Cardiac fibroblast (primary cell): ENCODE measurements at regions not wholly inside any gene's neighbourhood (a gene's known extent, or its start where the extent isn't known, plus 50 kb on each side); places are given as distances from the start of the nearest gene placed in this dataset.
"Not testable (repeated sequence)": the region's sequence is repeated elsewhere in the genome, so short reads cannot be mapped to it uniquely, and the experiment has no call there.

Source experiments
- DNase-seq, 2 donors: peaks; one replicate each; pipeline versions ENCODE4 v3.0.0 to v3.0.0-alpha.2; 2010; ENCODE audit warnings: low read depth in 2 of 2
- H3K4me3 ChIP-seq, 2 donors: replicated peaks in 1 of 2; 1 replicate in 1 of 2; 2 replicates in 1 of 2; pipeline ENCODE4 v1.5.1; 2011; ENCODE audit warnings: low read depth in 2 of 2, low read length in 2 of 2, mild to moderate bottlenecking in 2 of 2, moderate library complexity in 1 of 2
- TF ChIP-seq, protein P1 (sequence below): IDR thresholded peaks from one replicate; pipeline ENCODE4 v1.5.1; 2011; ENCODE audit warnings: low read depth, mild to moderate bottlenecking, low read length, inconsistent platforms

DNA sequence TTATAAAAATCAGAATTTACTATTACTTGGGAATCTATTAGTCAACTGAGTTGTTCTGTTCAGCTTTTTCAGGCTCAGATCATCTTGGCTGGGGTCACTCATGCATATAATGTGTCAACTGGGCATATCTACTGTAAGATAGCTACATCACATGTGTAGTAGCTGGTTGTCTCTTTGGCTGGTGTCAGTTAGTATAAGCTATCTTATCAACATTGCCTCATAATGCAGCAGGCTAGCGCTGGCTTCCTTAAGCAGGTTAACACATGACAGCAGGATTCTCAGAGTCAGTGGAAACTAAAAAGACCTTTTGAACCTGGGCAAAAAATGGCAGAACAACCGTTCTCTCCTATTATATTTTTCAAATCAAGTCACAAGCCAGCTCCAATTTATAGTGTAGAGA is 378.3 kb upstream of the PCDH10 start:
- H3K4me3 ChIP-seq, result no peak overlapping the region
- DNase-seq, result no peak
- TF ChIP-seq, protein P1, sequence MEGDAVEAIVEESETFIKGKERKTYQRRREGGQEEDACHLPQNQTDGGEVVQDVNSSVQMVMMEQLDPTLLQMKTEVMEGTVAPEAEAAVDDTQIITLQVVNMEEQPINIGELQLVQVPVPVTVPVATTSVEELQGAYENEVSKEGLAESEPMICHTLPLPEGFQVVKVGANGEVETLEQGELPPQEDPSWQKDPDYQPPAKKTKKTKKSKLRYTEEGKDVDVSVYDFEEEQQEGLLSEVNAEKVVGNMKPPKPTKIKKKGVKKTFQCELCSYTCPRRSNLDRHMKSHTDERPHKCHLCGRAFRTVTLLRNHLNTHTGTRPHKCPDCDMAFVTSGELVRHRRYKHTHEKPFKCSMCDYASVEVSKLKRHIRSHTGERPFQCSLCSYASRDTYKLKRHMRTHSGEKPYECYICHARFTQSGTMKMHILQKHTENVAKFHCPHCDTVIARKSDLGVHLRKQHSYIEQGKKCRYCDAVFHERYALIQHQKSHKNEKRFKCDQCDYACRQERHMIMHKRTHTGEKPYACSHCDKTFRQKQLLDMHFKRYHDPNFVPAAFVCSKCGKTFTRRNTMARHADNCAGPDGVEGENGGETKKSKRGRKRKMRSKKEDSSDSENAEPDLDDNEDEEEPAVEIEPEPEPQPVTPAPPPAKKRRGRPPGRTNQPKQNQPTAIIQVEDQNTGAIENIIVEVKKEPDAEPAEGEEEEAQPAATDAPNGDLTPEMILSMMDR, result no peak

DNA sequence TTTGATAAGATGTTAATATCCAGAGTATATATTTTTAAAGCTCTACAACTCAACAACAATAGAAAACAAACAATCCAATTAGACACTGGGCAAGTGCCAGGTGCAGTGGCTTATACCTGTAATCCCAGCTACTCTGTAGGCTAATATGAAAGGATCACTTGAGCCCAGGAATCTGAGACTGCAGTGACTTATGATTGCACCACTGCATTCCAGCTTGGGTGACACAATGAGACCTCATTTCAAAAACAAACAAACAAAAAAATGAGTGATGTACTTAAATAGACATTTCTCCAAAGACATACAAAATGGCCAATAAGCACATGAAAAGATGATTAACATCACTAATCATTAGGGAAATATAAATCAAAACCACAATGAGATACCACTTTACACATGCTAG is 356.8 kb upstream of the PCDH10 start:
- no peak overlapping the region for H3K4me3 ChIP-seq
- DNase-seq, result no peak
- TF ChIP-seq, protein P1, result no peak

DNA sequence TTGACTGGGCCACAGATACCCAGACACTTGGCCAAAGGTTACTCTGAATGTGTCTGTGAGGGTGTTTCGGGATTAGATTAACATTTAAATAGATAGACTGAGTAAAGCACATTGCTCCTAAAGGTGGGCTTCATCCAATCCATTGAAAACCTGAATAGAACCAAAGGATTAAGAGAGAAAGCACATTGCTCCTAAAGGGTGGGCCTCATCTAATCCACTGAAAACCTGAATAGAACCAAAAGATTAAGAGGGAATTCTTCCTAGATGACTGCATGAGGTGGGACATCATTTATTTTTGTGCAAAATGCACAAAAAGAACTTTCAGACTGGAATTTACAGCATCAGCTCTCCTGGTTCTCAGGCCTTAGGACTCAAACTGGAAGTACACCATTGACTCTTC is 351.2 kb upstream of the PCDH10 start:
- TF ChIP-seq, protein P1, result no peak
- no peak for DNase-seq
- H3K4me3 ChIP-seq, result no peak overlapping the region

DNA sequence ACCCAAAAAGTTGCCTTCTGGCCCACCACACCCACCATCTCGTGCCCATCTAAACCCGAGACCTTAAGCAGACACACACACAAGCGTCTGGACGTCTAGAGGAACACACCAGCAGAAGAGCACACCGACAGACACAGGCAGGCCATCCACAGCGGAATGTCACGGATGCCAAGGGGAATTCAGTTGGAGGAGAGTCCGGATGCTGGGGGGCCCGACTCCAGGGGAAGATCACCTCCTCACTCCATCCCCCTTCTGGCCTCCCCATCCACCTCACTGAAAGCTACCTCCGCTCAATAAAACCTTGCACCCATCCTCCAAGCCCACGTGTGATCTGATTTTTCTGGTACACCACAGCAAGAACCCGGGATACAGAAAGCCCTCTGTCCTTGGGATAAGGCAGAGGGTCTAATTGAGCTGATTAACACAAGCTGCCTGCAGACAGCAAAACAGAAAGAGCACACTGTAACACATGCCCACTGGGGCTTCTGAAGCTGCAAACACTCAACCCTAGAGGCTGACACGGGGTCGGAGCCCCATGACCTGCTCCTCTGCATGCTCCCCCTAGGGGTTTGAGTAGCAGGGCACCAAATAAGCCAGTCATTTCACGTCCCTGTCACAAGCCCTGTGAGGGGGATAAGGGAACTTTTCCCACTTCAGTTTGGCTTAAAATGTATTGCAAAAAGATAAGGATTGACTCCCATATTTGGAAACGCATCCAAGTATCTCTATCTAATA is 339.6 kb upstream of the PCDH10 start:
- TF ChIP-seq, protein P1, result no peak

DNA sequence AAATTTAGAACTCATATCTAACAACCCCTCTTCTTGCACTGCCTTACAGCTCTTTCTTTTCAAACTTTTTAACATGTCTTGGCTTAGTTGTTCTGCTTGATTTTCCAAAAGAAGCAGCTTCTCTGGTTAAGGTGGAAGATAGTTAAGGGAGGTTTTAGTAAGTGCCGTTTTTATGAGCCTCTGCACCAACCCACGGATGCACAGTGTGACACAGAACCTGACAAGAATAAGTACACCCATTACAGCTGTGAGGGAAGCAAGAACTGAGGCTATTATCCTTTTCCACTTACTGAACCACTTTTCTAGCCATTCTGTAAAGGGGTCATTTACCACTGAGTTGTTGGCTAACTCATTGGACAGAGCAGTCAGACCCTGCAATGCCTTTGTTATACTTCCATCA is 336.0 kb upstream of the PCDH10 start:
- not testable (repeated sequence) for H3K4me3 ChIP-seq, DNase-seq

More for the DNA sequence above, 339.6 kb upstream of the PCDH10 start:
- no peak overlapping the region for H3K4me3 ChIP-seq
- DNase-seq, result no peak

DNA sequence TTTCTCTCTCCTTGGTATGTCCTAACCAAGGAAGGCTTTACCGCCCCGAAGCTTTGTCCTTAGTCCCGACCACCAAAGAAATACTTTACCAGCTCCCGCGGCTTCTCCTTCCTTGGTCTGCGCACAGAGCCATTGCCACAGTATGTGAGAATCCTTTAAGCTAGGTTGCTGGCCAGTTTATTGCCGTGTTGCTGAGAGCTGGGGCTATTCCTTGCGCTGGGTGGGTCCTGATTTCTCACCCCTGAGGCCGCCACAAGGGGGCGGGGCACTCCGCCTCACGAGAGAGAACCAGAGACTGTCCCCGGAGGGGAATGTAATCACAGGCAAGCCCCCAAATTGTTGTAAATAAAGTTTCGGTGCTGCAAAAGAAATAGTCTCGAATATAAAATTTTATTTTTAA is 331.0 kb upstream of the PCDH10 start:
- no peak overlapping the region for H3K4me3 ChIP-seq
- TF ChIP-seq, protein P1, result no peak
- no peak for DNase-seq

DNA sequence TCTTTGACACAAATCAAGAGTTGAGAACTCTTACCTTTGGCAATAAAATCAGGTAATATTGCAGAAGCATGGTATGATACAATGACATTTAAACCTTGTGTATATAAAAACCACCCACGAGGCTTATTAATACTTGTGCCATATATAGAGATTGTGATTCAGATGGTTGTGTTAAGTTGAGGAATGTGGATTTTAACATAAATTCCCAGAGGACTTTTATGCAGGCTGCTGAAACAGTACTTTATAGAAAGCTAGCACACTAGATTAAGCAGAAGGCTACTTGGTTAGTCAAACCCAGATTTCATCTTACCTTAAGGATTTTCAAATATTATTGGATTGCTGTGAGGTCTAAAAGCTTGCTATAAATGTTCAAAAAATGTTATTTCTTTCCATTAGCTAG is 325.7 kb upstream of the PCDH10 start:
- no peak for DNase-seq
- TF ChIP-seq, protein P1, result no peak
- no peak overlapping the region for H3K4me3 ChIP-seq
